Spleen (tissue), 11 donors: ENCODE measurements at regions not wholly inside any gene's neighbourhood (a gene's known extent, or its start where the extent isn't known, plus 50 kb on each side); places are given as distances from the start of the nearest gene placed in this dataset.

Source experiments
- DNase-seq: peaks from one replicate; pipeline ENCODE4 v3.0.0-alpha.2; 2020
- H3K27ac ChIP-seq, 8 donors: fragments of 200-600 bp; sonication (generic) in 7 of 8; 1 replicate in 4 of 8; 2 replicates in 4 of 8; pipeline versions ENCODE4 v1.5.0 to v1.8.0; 2016 to 2021; ENCODE audit warnings: inconsistent platforms in 4 of 8, mild to moderate bottlenecking in 4 of 8, moderate library complexity in 1 of 8
- H3K27me3 ChIP-seq, 7 donors: fragments of 200-600 bp; sonication (generic) in 6 of 7; replicated peaks in 1 of 7; 1 replicate in 4 of 7; 2 replicates in 3 of 7; pipeline versions ENCODE4 v1.5.0 to v1.8.0; 2016 to 2021; ENCODE audit warnings: inconsistent platforms in 3 of 7, mild to moderate bottlenecking in 1 of 7
- H3K36me3 ChIP-seq, 6 donors: fragments of 200-600 bp; sonication (generic) in 5 of 6; 1 replicate in 4 of 6; 2 replicates in 2 of 6; pipeline versions ENCODE4 v1.5.0 to v1.8.0; 2016 to 2021; ENCODE audit warnings: inconsistent platforms in 2 of 6
- H3K4me1 ChIP-seq, 6 donors: fragments of 200-600 bp; sonication (generic) in 5 of 6; 1 replicate in 3 of 6; 2 replicates in 3 of 6; pipeline versions ENCODE4 v1.5.0 to v1.8.0; 2016 to 2021; ENCODE audit warnings: inconsistent platforms in 3 of 6
- H3K4me3 ChIP-seq, 8 donors: fragments of 200-600 bp; sonication (generic) in 7 of 8; 1 replicate in 4 of 8; 2 replicates in 4 of 8; pipeline versions ENCODE4 v1.5.0 to v1.8.0; 2016 to 2021; ENCODE audit warnings: inconsistent platforms in 4 of 8, mild to moderate bottlenecking in 4 of 8, moderate library complexity in 2 of 8
- H3K9me3 ChIP-seq, 8 donors: fragments of 200-600 bp; sonication (generic) in 7 of 8; 1 replicate in 4 of 8; 2 replicates in 4 of 8; pipeline versions ENCODE4 v1.5.0 to v1.8.0; 2016 to 2021; ENCODE audit warnings: inconsistent platforms in 4 of 8
- CTCF ChIP-seq, 11 experiments: fragments of 200-600 bp in 7 of 11; fragments of 450-650 bp in 4 of 11; sonication (generic) in 4 of 11; IDR thresholded peaks in 8 of 11; conservative IDR thresholded peaks in 3 of 11; 1 replicate in 7 of 11; 2 replicates in 4 of 11; pipeline versions ENCODE4 v1.4.0 to v1.8.0; 2016 to 2021; ENCODE audit warnings: antibody characterized with exemption in 11 of 11, inconsistent platforms in 4 of 11, mild to moderate bottlenecking in 1 of 11
- POLR2A ChIP-seq, 3 donors: fragments of 450-650 bp; IDR thresholded peaks; one replicate each; pipeline ENCODE4 v1.5.1; 2017; ENCODE audit warnings: antibody characterized with exemption in 3 of 3, mild to moderate bottlenecking in 1 of 3
- POLR2AphosphoS5 ChIP-seq, 3 donors: sonication (generic); formaldehyde crosslinking; IDR thresholded peaks; one replicate each; pipeline ENCODE4 v1.5.1; 2017; ENCODE audit warnings: antibody characterized with exemption in 3 of 3
- WGBS, 5 donors: extraction: QIAGEN DNeasy Blood & Tissue Kit in 3 of 5; methylation state at CpG; one replicate each; pipeline versions ENCODE4 v1.1.5 to v1.1.7; 2013 to 2018; 5-methylcytosine and 5-hydroxymethylcytosine counted together
- intact Hi-C: fragments of 100-400 bp; cut with DNase I; formaldehyde crosslinking; loops from one replicate; pipeline ENCODE4 v1.15.0; 2023; ENCODE audit warnings: low total_unique reads
- donor health status: healthy with polysubstance abuse.
- donor health status: DM: no; HTN: no; CAD: no; lungs with moderate emphysema.
- donor health status: DM: no; HTN: no; CAD: no.
- donor health status: Bipolar disorder and iron deficiency.
- donor health status: healthy.
- donor health status: DM: no; HTN: no; CAD: no.
- donor health status: DM: yes; HTN: yes; CAD: no.

- no peaks in the 10 kb centered on the region for H3K36me3 ChIP-seq
- peaks cover 0 to 4% (median 0%) of the 10 kb centered on the region in 8 donors for H3K9me3 ChIP-seq
- no peak overlapping the region for H3K27ac ChIP-seq
- intact Hi-C loops, result no loop called here
- DNase-seq, result no peak
- no peaks in the 10 kb centered on the region for H3K4me1 ChIP-seq
- TF ChIP-seq POLR2AphosphoS5 (IDR thresholded peaks at IDR 0.05) (no peak), POLR2A (IDR thresholded peaks at IDR 0.05) (no peak), CTCF (IDR thresholded peaks at IDR 0.05 in 8 of 11, conservative IDR thresholded peaks at IDR 0.05 in 3 of 11) (no peak)
- no peak overlapping the region for H3K4me3 ChIP-seq
- 69 to 90% (median 83%) methylated on average over 3 of the region's 3 CpGs for WGBS, 5 donors
- no peaks in the 10 kb centered on the region for H3K27me3 ChIP-seq
These were observed 205.0 kb downstream of the BMP4 start for GRCh38 chr14:53751650-53752049.

DNA sequence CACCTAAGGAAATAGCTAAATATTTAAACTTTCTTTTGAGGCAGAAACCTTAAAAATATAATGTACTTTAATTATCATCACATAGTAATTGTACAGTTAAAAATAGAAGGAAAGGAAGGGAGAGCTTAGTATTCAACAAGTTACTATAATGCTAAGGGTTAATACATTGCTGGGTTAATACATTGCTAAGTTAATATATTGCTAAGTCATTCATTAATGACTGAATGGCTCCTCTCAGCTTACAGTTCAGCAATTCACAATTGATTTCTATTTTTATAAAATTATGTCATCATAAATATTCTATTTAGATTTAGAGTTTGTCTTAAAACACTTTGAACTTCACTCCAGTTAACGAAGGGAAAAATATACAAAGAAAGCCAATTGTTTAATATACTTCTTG is 207.9 kb downstream of the BMP4 start:
- no peaks in the 10 kb centered on the region for H3K9me3 ChIP-seq
- TF ChIP-seq POLR2A (IDR thresholded peaks at IDR 0.05) (no peak), POLR2AphosphoS5 (IDR thresholded peaks at IDR 0.05) (no peak), CTCF (IDR thresholded peaks at IDR 0.05 in 8 of 11, conservative IDR thresholded peaks at IDR 0.05 in 3 of 11) (no peak)
- H3K36me3 ChIP-seq, result no peaks in the 10 kb centered on the region
- WGBS, 5 donors, result 75 to 85% (median 80%) methylated on average over 1 of the region's 1 CpG
- no peak overlapping the region for H3K4me3 ChIP-seq
- DNase-seq, result no peak
- intact Hi-C loops, result no loop called here
- no peak overlapping the region for H3K27ac ChIP-seq
- no peaks in the 10 kb centered on the region for H3K27me3 ChIP-seq
- H3K4me1 ChIP-seq, result no peaks in the 10 kb centered on the region

DNA sequence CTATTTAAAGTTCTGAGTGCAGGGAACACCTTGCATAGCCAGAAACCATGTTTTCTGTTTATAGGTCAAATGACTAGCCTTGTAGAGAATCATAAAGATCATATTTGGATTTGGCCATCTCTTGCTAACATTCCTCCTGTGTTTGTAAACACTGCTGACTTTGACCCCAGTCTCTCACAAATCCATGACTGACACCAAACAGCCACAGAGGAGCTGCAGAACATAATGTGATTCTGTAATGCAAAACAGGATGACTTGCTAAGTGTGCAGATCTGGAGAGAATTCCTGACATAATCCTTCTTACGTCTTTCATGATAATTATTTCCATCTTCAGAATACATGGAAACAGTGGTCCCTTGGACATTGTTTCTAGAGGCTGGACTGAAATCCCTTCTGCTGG is 211.8 kb downstream of the BMP4 start:
- H3K4me3 ChIP-seq, result no peak overlapping the region
- no peaks in the 10 kb centered on the region for H3K9me3 ChIP-seq
- no peaks in the 10 kb centered on the region for H3K36me3 ChIP-seq
- intact Hi-C loops, result no loop called here
- DNase-seq, result no peak
- H3K4me1 ChIP-seq, result no peaks in the 10 kb centered on the region
- H3K27ac ChIP-seq, result no peak overlapping the region
- 83 to 96% (median 90%) methylated on average over 1 of the region's 1 CpG for WGBS, 5 donors
- no peak for TF ChIP-seq CTCF (IDR thresholded peaks at IDR 0.05 in 8 of 11, conservative IDR thresholded peaks at IDR 0.05 in 3 of 11)
- no peak for TF ChIP-seq POLR2A (IDR thresholded peaks at IDR 0.05)
- TF ChIP-seq POLR2AphosphoS5 (IDR thresholded peaks at IDR 0.05), result no peak
- no peaks in the 10 kb centered on the region for H3K27me3 ChIP-seq

DNA sequence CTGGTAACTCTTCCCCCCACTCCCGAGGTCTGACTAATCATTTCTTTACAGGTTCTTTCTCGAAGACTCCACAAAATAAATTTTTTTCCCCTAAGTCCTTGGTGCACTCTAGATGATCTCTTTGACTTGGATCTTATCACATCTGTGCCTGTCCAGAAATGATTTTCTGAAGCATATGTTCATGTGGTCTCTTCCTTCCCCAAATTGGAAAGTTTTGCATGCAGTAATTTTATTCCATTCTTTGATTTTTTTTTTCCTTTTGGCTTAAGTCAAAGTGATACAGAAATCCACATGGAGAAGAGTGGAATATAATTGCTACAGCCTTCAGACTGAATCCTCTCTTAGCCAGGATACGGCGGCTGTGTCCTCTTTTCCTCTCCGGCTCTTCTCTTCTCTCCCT is 213.3 kb downstream of the BMP4 start:
- no peaks in the 10 kb centered on the region for H3K9me3 ChIP-seq
- 82 to 87% (median 85%) methylated on average over 5 of the region's 5 CpGs for WGBS, 5 donors
- H3K4me3 ChIP-seq, result no peak overlapping the region
- H3K36me3 ChIP-seq, result no peaks in the 10 kb centered on the region
- H3K27ac ChIP-seq, result no peak overlapping the region
- H3K4me1 ChIP-seq, result no peaks in the 10 kb centered on the region
- no peak for DNase-seq
- H3K27me3 ChIP-seq, result no peaks in the 10 kb centered on the region
- intact Hi-C loops, result no loop called here
- TF ChIP-seq CTCF (IDR thresholded peaks at IDR 0.05 in 8 of 11, conservative IDR thresholded peaks at IDR 0.05 in 3 of 11) (no peak), POLR2A (IDR thresholded peaks at IDR 0.05) (no peak), POLR2AphosphoS5 (IDR thresholded peaks at IDR 0.05) (no peak)
